ENCODE measurements at regions not wholly inside any gene's neighbourhood (a gene's known extent, or its start where the extent isn't known, plus 50 kb on each side); places are given as distances from the start of the nearest gene placed in this dataset.

DNA sequence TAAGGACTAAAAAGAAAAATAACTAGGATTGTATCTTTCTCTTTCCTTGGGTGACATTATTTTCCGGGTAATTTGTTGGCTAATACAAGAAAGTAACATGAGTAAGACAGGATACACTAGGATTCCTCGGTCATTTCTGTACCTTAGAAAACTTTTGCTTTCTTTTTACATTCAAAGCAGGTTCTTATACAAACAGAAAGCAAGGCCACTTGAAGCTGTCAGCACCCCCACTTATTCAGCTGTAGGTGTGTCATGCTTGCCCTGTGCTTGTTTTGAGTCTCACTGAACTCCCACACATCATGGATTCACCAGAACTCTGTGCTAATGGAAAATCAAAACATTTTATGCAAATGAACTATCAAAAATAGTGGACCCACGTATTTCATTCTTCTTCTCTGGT lies 266.8 kb upstream of the CLEC14A start:
- Histone ChIP-seq H3K27ac (no peak overlapping the region), H3K4me3 (no peak overlapping the region), H3K27me3 (no peaks in the 10 kb centered on the region), H3K9me3 (no peaks in the 10 kb centered on the region), H3K4me1 (no peaks in the 10 kb centered on the region), H3K36me3 (no peaks in the 10 kb centered on the region)
- TF ChIP-seq, protein P1, sequence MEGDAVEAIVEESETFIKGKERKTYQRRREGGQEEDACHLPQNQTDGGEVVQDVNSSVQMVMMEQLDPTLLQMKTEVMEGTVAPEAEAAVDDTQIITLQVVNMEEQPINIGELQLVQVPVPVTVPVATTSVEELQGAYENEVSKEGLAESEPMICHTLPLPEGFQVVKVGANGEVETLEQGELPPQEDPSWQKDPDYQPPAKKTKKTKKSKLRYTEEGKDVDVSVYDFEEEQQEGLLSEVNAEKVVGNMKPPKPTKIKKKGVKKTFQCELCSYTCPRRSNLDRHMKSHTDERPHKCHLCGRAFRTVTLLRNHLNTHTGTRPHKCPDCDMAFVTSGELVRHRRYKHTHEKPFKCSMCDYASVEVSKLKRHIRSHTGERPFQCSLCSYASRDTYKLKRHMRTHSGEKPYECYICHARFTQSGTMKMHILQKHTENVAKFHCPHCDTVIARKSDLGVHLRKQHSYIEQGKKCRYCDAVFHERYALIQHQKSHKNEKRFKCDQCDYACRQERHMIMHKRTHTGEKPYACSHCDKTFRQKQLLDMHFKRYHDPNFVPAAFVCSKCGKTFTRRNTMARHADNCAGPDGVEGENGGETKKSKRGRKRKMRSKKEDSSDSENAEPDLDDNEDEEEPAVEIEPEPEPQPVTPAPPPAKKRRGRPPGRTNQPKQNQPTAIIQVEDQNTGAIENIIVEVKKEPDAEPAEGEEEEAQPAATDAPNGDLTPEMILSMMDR (IDR thresholded peaks at IDR 0.05) = no peak
- DNase-seq (no peak), ATAC-seq (peak; percentile 43)
- intact Hi-C loops (cut with DNase I) = no loop called here

DNA sequence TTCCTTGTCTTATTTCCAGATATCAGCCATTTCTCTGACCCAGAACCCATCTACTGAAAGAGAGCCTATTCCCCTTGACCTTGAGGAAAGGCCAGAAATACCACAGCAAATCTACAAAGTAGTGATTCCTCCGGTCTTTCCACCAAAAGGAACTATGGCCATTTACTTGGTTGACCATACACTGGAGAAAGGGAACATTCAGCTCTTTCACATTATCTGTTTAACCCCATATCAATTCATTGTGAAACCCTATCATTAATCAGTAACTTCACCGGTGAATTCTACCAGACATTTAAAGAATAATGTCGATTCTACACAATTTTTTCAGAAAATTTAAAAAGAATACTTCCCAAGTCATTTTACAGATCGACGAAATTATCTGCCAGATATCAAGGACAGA lies 265.7 kb upstream of the CLEC14A start:
- ATAC-seq (no peak), DNase-seq (no peak)
- H3K4me3 ChIP-seq = no peak overlapping the region
- H3K4me1 ChIP-seq = no peaks in the 10 kb centered on the region
- no peak overlapping the region for H3K27ac ChIP-seq
- intact Hi-C loops (cut with DNase I) = no loop called here
- TF ChIP-seq, protein P1 (IDR thresholded peaks at IDR 0.05) = no peak
- H3K9me3 ChIP-seq = no peaks in the 10 kb centered on the region
- no peaks in the 10 kb centered on the region for H3K27me3 ChIP-seq
- H3K36me3 ChIP-seq = no peaks in the 10 kb centered on the region

DNA sequence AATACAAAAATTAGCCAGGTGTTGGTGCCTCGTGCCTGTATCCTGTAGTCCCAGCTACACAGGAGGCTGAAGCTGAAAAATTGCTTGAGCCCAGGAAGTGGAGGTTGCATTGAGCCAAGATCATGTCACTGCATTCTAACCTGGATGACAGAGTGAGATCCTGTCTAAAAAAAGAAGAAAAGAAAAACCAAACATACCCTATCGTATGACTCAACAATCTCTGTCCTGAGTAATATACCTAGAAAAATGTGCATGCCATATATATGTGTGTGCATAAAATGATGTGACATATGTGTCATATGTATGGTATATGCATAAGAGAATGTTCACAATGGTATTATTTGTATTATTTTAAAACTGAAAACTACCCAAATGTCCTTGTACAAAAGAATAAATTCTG lies 261.5 kb upstream of the CLEC14A start:
- H3K36me3 ChIP-seq = no peaks in the 10 kb centered on the region
- ATAC-seq (no peak), DNase-seq (no peak)
- no peaks in the 10 kb centered on the region for H3K27me3 ChIP-seq
- no peak overlapping the region for H3K27ac ChIP-seq
- H3K9me3 ChIP-seq = no peaks in the 10 kb centered on the region
- no peak overlapping the region for H3K4me3 ChIP-seq
- no peaks in the 10 kb centered on the region for H3K4me1 ChIP-seq
- TF ChIP-seq, protein P1 (IDR thresholded peaks at IDR 0.05) = no peak
- intact Hi-C loops (cut with DNase I) = no loop called here

DNA sequence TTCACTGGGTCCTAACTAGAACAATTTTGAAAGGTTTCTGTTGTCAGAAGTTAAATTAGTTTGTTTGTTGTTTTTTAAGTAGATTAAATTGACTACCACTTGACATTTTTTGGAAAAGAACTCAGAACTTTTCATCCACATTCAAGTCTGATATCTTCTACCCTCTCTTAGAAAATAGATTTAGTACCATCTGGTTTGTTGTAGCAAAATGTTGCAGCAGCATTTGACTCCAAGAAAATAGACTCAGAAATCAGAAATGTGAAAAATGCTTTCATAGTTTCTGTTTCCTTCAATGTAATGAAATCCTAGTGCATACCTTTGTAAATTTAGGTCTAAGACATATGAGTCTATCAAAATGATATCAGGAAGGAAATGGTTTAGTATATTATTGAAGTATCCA lies 256.3 kb upstream of the CLEC14A start:
- no peak for DNase-seq
- no peak overlapping the region for H3K27ac ChIP-seq
- intact Hi-C loops (cut with DNase I) = no loop called here
- TF ChIP-seq, protein P1 (IDR thresholded peaks at IDR 0.05) = no peak
- H3K36me3 ChIP-seq = no peaks in the 10 kb centered on the region
- no peak overlapping the region for H3K4me3 ChIP-seq
- no peak for ATAC-seq
- no peaks in the 10 kb centered on the region for H3K4me1 ChIP-seq
- no peaks in the 10 kb centered on the region for H3K9me3 ChIP-seq
- no peaks in the 10 kb centered on the region for H3K27me3 ChIP-seq

DNA sequence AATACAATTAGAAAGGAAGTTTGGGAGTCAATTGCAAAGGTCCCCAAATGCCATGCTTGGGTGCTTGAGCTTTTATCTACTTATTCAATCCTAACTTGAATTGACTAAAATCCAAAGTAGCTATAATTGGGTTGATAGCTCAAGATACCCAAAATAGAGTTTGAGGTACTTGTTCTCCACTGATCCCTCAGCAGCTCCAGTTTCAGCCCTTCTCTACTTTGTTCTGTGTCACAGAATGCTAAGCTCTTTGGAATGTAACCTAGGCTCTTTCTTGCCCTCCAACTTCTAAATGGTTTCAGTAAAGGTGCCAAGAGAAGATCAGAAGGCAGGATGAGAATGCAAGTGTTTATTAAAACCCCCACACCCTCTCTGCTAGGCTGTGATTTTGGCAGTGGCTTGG lies 251.4 kb upstream of the CLEC14A start:
- no peaks in the 10 kb centered on the region for H3K9me3 ChIP-seq
- intact Hi-C loops (cut with DNase I) = no loop called here
- DNase-seq = no peak
- no peaks in the 10 kb centered on the region for H3K36me3 ChIP-seq
- H3K4me3 ChIP-seq = no peak overlapping the region
- no peak overlapping the region for H3K27ac ChIP-seq
- no peak for ATAC-seq
- TF ChIP-seq, protein P1 (IDR thresholded peaks at IDR 0.05) = no peak
- no peaks in the 10 kb centered on the region for H3K27me3 ChIP-seq
- no peaks in the 10 kb centered on the region for H3K4me1 ChIP-seq

DNA sequence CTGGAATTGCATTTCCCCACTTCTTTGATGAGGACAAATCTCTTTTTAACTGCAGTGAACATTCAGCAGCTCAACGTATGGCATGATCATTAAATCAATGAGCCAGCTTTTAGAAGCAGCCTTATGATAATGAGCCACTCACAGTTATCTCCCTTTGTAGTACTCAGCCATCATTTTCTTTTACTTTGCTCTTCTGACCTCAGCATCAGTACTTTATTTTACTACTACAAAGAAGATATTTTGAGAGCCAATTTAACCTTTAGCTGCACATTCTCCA lies 250.0 kb upstream of the CLEC14A start:
- Histone ChIP-seq H3K4me1 (no peaks in the 10 kb centered on the region), H3K4me3 (no peak overlapping the region), H3K9me3 (no peaks in the 10 kb centered on the region), H3K27ac (no peak overlapping the region), H3K27me3 (no peaks in the 10 kb centered on the region), H3K36me3 (no peaks in the 10 kb centered on the region)
- intact Hi-C loops (cut with DNase I) = no loop called here
- ATAC-seq (no peak), DNase-seq (no peak)
- TF ChIP-seq, protein P1 (IDR thresholded peaks at IDR 0.05) = no peak
